ENCODE measurements at regions not wholly inside any gene's neighbourhood (a gene's known extent, or its start where the extent isn't known, plus 50 kb on each side); places are given as distances from the start of the nearest gene placed in this dataset.
A peak's percentile ranks its signal among the peaks of the same experiment; 100 is the strongest.

DNA sequence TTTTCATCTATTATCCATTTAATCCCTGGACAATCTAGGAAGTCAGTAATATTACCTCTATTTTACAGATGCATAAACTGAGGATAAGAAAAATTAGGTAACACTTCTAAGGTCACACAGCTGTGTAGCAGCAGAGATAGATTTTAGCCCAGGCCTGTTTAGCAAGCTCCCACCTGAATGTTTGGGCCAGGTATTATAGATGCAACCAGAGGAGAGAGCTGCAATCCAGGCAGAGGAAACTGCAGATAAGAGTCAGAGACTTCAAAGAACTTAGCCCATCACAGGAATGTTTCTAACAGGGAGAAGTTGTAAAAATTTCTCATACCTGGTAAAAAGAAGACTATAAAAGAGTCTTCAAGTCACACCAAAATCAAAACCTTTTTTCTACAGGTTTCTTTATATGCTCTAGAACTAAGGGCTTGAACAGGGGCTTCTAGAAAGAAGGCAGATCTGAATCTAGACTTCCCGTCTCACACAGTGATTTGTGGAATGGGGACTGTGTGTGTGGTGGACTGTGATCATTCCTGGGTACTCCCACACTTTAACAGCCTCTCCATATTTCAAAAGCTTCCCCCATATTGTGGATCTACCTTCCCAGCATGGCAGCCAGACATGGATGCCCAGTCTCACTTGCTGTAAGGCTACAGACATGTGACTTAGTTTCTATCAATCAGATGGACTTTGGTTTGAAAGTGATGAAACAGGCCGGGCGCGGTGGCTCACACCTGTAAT, 128.7 kb downstream of the TLR5 start:
- Histone ChIP-seq H2AFZ (ENCODE audit: low read length) (no peak overlapping the region), H3K9me3 (ENCODE audit: low read depth, low read length) (no peaks in the 10 kb centered on the region), H3K27me3 (ENCODE audit: insufficient read depth, low read length) (peaks cover 13% of the 10 kb centered on the region), H3K4me2 (ENCODE audit: insufficient read depth, low read length) (no peak overlapping the region), H3K79me2 (ENCODE audit: insufficient read depth, low read length) (no peaks in the 10 kb centered on the region), H3K4me1 (ENCODE audit: insufficient read depth, low read length) (peaks cover 12% of the 10 kb centered on the region), H3K27ac (ENCODE audit: low read depth, low read length) (no peak overlapping the region), H3K36me3 (ENCODE audit: insufficient read depth, low read length) (no peaks in the 10 kb centered on the region), H4K20me1 (ENCODE audit: insufficient read depth, low read length) (no peaks in the 10 kb centered on the region), H3K4me3 (ENCODE audit: insufficient read depth, low read length) (no peak overlapping the region)
- TF ChIP-seq, protein P1, sequence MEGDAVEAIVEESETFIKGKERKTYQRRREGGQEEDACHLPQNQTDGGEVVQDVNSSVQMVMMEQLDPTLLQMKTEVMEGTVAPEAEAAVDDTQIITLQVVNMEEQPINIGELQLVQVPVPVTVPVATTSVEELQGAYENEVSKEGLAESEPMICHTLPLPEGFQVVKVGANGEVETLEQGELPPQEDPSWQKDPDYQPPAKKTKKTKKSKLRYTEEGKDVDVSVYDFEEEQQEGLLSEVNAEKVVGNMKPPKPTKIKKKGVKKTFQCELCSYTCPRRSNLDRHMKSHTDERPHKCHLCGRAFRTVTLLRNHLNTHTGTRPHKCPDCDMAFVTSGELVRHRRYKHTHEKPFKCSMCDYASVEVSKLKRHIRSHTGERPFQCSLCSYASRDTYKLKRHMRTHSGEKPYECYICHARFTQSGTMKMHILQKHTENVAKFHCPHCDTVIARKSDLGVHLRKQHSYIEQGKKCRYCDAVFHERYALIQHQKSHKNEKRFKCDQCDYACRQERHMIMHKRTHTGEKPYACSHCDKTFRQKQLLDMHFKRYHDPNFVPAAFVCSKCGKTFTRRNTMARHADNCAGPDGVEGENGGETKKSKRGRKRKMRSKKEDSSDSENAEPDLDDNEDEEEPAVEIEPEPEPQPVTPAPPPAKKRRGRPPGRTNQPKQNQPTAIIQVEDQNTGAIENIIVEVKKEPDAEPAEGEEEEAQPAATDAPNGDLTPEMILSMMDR (IDR thresholded peaks at IDR 0.05; ENCODE audit: extremely low read depth, low read depth, low read length), result no peak
- no peak for DNase-seq (ENCODE audit: insufficient read length, low spot score, missing footprints)

DNA sequence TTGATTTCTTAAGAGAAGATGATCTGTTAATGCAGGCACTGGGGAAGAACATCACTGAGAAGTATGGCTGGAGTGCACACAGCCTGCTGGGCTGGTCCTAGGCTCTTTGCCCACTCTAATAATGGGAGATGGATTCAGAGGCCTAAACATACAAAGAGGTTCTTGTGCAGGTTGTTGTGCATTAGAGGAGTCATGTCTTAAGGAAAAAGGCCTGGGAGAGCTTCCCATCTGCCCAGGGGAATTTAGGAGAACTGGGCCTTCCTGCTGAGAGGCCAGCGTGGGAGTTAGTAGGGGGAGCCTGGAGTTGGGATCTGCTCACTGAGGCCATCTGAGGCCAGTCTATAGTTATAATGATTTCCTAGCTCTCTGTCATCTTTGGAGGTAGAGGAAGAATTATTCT, 126.7 kb downstream of the TLR5 start:
- no peak overlapping the region for H2AFZ ChIP-seq (ENCODE audit: low read length)
- TF ChIP-seq, protein P1 (IDR thresholded peaks at IDR 0.05; ENCODE audit: extremely low read depth, low read depth, low read length), result no peak
- DNase-seq (ENCODE audit: insufficient read length, low spot score, missing footprints), result peak; percentile 44
- no peaks in the 10 kb centered on the region for H4K20me1 ChIP-seq (ENCODE audit: insufficient read depth, low read length)
- no peak overlapping the region for H3K27ac ChIP-seq (ENCODE audit: low read depth, low read length)
- H3K4me1 ChIP-seq (ENCODE audit: insufficient read depth, low read length), result peaks cover 3% of the 10 kb centered on the region
- peaks cover 12% of the 10 kb centered on the region for H3K27me3 ChIP-seq (ENCODE audit: insufficient read depth, low read length)
- H3K4me3 ChIP-seq (ENCODE audit: insufficient read depth, low read length), result no peak overlapping the region
- H3K36me3 ChIP-seq (ENCODE audit: insufficient read depth, low read length), result no peaks in the 10 kb centered on the region
- H3K9me3 ChIP-seq (ENCODE audit: low read depth, low read length), result no peaks in the 10 kb centered on the region
- H3K4me2 ChIP-seq (ENCODE audit: insufficient read depth, low read length), result no peak overlapping the region
- H3K79me2 ChIP-seq (ENCODE audit: insufficient read depth, low read length), result no peaks in the 10 kb centered on the region

DNA sequence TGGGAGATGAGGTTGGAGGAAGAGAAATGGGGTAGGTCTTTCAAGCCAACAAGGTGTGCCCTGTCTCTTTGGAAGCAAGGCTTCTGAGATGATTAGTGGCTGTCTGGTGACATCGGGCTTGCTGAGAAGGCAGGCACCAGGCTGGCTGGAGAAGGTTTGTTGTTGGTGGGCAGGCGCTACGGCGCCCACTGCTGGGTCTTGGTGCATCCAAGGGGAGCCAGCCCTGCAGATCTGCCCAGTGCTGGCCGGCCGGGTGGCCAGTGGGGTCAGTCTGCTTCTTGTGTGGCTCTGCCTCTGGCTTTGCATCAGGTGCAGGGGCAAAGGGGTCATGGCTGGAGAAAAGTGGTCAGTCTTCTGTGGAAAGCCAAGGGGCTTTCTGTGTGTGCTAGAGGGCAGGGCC, 126.2 kb downstream of the TLR5 start:
- no peaks in the 10 kb centered on the region for H3K36me3 ChIP-seq (ENCODE audit: insufficient read depth, low read length)
- H3K27me3 ChIP-seq (ENCODE audit: insufficient read depth, low read length), result peaks cover 7% of the 10 kb centered on the region
- no peaks in the 10 kb centered on the region for H3K9me3 ChIP-seq (ENCODE audit: low read depth, low read length)
- H4K20me1 ChIP-seq (ENCODE audit: insufficient read depth, low read length), result no peaks in the 10 kb centered on the region
- H3K4me2 ChIP-seq (ENCODE audit: insufficient read depth, low read length), result no peak overlapping the region
- no peak overlapping the region for H3K4me3 ChIP-seq (ENCODE audit: insufficient read depth, low read length)
- TF ChIP-seq, protein P1 (IDR thresholded peaks at IDR 0.05; ENCODE audit: extremely low read depth, low read depth, low read length), result no peak
- peak; percentile 48 for DNase-seq (ENCODE audit: insufficient read length, low spot score, missing footprints)
- no peak overlapping the region for H3K27ac ChIP-seq (ENCODE audit: low read depth, low read length)
- H2AFZ ChIP-seq (ENCODE audit: low read length), result no peak overlapping the region
- no peaks in the 10 kb centered on the region for H3K79me2 ChIP-seq (ENCODE audit: insufficient read depth, low read length)
- no peaks in the 10 kb centered on the region for H3K4me1 ChIP-seq (ENCODE audit: insufficient read depth, low read length)

DNA sequence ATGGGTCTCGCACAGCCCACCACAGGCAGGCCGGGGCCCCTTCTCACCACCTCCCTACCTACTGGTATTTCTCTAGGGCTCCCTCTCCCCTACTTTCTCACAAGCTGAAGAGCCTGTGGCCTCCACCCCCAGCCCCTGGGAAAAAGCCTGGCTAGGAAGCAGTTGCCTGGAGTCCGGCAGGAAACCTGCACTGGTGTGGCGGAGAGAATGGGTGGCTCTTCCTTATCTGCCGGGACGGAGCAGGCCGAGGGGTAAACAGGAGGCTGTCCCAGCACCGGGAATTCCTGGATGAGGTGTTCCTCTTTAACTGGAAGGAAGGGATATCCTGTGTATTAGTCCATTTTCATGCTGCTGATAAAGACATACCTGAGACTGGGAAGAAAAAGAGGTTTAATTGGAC, 125.8 kb downstream of the TLR5 start:
- Histone ChIP-seq H2AFZ (ENCODE audit: low read length) (no peak overlapping the region), H3K4me1 (ENCODE audit: insufficient read depth, low read length) (no peaks in the 10 kb centered on the region), H3K4me2 (ENCODE audit: insufficient read depth, low read length) (no peak overlapping the region), H3K4me3 (ENCODE audit: insufficient read depth, low read length) (no peak overlapping the region), H3K27me3 (ENCODE audit: insufficient read depth, low read length) (peaks cover 6% of the 10 kb centered on the region), H4K20me1 (ENCODE audit: insufficient read depth, low read length) (no peaks in the 10 kb centered on the region), H3K9me3 (ENCODE audit: low read depth, low read length) (no peaks in the 10 kb centered on the region), H3K27ac (ENCODE audit: low read depth, low read length) (no peak overlapping the region), H3K79me2 (ENCODE audit: insufficient read depth, low read length) (no peaks in the 10 kb centered on the region), H3K36me3 (ENCODE audit: insufficient read depth, low read length) (no peaks in the 10 kb centered on the region)
- no peak for DNase-seq (ENCODE audit: insufficient read length, low spot score, missing footprints)
- TF ChIP-seq, protein P1 (IDR thresholded peaks at IDR 0.05; ENCODE audit: extremely low read depth, low read depth, low read length), result no peak
